TTC549 (cell line): ENCODE measurements at regions not wholly inside any gene's neighbourhood (a gene's known extent, or its start where the extent isn't known, plus 50 kb on each side); places are given as distances from the start of the nearest gene placed in this dataset.
A peak's percentile ranks its signal among the peaks of the same experiment; 100 is the strongest.

Experiments used
- FAIRE-seq: peaks from 2 replicates; lab custom pipeline; 2012; peaks lifted over from hg19 to GRCh38; lab: Jason Lieb, UNC

- FAIRE-seq = no peak
Measured at GRCh38 chr13:86946734-86947133, 724.4 kb upstream of the SLITRK5 start.

DNA sequence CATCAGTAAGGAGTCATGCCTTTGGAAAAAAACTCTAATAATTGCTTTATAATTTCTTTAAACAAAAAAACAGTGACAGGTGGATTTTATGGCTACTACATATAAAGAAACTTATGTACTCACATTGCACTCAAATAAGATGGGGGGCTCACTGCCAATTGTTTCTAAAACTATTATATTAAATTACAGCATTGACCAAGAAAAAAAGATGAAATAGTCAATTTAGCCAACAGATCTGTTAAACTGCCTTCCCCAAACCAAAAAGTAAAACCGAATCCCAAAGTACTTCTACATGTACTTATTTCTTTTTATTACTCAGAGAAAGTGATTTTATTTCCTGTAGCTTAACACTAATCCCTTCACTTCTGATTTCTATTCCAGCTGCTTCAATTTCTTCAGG lies 716.8 kb upstream of the SLITRK5 start:
- FAIRE-seq = no peak

- no peak for FAIRE-seq
Measured at GRCh38 chr13:86960876-86961275, 710.3 kb upstream of the SLITRK5 start.

DNA sequence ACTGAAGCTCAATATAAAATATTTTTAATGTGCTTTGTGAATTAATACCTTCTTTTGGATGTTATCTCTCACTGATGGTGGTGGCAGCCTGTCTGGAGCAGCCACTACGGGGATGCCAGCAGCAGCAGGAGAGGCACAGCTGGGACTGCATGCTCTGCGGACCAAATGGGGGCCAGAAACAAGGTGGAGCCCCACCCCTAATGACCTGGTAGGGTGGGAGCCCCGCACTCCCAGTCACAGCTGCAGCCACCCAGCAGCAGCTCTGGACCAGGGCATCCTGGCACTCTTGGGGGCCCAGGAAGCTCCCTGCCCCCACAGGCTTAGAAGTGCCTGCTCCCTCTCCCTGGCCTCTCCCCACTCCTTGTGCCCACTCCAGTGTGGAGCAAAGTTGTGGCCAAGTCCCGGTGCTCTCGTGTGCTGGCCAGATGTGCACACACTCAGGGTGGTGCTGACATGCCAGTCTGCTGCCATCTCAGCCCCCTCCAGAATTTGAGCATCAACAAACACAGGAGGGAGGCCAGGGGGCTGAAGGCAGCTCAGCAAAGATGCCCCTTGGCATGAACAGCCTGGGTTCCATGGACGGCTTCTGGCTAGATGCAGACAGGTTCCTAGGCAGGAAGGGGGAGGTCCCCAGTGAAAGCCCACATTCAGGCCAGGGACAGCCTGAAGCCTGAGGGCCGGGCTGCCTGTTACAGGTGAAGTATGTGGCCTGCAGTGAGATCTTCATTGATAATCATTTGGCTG lies 696.7 kb upstream of the SLITRK5 start:
- no peak for FAIRE-seq

DNA sequence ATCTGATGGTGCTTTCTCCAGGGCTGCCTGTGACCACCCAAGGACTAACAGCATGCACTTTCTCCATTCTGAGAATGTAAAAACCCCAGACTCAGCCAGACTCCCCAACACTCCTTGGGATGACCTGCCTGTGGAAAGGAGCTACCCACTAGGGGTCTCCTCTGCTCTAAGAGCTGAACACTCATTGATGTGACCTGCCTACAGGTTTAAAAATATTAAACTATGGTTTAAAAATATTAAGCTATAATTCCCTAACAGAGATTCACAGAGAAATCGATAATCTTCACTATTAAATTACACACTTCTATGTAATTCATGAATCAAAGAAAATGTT lies 696.2 kb upstream of the SLITRK5 start:
- peak; percentile 3 for FAIRE-seq

DNA sequence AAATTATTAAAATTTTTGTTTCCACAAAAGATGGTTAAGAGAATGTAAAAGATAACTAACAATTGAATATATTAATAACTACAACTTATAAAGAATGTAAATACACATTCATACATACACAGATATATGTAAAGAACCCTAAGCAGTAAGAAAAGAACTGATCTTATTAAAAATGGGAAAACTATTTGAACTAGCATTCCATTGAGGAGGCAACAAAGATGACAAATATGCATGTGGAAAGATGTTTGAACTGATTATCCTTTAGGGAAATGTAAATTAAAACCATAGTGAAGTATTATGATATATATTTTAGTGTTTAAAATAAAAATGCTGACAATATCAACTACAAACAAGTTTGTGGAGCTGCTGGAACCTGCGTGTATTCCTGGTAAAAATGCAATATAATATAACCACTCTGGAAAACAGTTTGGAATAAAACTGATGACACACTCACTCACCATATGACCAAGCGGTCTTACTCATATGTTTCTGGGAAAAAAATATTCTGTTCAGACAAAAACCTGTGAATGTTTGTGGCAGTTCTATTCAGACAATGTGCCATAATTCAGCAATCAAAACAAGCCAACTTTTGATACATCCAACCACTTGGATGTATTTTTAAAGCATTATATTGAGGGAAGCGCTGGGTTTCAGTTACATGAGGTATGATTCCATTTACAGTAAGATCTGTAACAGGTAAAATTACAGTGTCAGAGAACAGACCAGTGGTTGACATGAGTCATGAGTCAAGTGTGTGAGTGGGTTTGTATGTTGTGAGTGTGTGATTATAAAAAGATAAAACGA lies 694.4 kb upstream of the SLITRK5 start:
- peak; percentile 22 for FAIRE-seq

- no peak for FAIRE-seq
Measured at GRCh38 chr13:86986448-86986847, 684.7 kb upstream of the SLITRK5 start.

GRCh38 chr13:86992251-86992650 lies 678.9 kb upstream of the SLITRK5 start:
- no peak for FAIRE-seq

- no peak for FAIRE-seq
Measured at GRCh38 chr13:87003265-87003664, 667.9 kb upstream of the SLITRK5 start.

- FAIRE-seq = no peak
Measured at GRCh38 chr13:87005511-87005910, 665.7 kb upstream of the SLITRK5 start.

DNA sequence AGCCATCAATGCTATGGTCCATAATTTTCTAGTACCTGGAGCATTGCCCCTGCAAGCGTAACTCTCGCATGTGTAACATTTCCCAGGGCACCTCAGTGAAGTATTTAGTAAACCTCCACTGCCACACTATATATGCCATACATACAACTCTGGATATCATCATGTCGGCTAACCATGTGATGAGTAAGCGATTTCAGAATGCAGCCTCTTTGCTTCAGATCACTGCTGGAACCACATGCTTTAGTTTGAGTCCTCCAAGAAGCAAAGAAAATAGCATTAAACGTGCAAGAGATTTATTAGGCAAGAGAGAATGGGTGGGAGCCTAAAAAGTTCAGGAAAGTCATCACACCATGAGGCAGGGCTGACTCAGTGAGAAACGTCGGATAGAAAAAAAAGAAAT lies 635.6 kb upstream of the SLITRK5 start:
- FAIRE-seq = no peak

DNA sequence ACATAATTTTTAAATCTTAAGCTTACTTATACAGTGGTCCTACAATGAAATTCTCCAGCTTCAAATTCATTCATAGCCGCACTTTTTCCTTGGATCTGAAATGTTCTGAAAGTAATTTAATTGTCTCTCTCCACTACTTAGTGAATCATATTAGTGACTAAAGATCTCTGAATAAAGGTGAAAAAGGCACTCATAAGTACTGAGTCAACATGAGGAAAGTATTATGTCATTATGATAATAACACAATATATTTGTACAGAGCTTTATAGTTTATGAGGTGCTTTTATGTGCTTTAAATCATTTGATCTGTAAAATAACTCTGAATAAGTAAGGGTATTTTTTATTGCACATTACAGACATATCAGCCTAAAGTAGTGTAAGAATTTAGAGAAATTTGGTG lies 628.2 kb upstream of the SLITRK5 start:
- no peak for FAIRE-seq

GRCh38 chr13:87052731-87053130 lies 618.4 kb upstream of the SLITRK5 start:
- no peak for FAIRE-seq

DNA sequence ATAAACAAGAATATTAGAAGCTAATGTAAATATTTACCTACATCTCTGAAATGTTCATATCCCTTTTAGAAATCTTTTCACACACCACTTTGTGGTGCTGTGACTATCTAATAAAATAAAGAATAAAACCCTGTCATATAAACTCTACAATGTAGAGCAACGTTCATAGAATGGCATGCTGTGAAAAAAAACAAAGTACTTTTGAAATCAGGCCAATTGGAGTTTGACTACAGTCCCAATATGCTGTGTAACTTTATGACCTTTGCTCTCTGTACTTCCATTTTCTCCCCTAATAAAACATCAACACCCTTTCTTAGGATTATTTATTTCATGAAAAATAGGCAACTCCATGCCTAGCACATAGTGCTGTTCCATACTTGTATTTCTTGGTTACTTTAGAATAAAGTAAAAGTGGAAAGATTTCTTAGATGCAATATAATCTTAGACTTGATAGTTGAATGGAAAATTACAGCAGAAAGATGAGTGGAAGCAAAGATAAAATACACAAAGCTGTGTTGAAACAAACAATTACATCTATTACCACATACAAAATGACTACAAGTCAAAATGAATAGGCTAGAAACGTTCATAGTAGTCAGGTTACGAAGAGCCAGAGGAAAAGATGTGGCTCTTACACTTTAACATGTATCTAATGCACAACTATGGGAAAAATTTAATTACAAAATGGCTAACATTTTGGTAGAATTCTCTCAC lies 613.2 kb upstream of the SLITRK5 start:
- FAIRE-seq = no peak

DNA sequence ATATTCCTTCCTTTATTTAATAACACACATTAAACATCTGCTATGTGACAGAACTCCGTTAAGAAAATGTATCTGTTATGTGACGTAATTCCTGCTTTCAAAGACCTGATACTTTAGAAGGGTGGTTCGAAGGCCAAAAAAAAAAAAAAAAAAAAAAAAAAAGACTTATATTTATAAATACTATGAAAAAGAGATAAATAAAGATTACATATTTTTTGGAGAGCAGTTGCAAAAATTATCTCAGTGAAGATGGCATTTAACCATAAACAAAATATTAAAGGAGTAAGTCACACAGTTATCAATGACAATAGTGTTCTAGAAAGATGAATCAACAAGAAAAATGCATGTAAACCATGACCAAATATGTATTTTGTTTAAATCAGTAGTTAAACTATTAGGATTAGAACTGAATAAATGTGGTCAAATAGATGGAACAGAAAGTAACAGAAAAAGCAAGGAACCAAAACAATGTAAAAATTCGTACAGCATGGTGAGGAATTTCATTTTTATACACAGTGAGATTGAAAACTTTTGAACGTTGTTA lies 612.3 kb upstream of the SLITRK5 start:
- FAIRE-seq = no peak

DNA sequence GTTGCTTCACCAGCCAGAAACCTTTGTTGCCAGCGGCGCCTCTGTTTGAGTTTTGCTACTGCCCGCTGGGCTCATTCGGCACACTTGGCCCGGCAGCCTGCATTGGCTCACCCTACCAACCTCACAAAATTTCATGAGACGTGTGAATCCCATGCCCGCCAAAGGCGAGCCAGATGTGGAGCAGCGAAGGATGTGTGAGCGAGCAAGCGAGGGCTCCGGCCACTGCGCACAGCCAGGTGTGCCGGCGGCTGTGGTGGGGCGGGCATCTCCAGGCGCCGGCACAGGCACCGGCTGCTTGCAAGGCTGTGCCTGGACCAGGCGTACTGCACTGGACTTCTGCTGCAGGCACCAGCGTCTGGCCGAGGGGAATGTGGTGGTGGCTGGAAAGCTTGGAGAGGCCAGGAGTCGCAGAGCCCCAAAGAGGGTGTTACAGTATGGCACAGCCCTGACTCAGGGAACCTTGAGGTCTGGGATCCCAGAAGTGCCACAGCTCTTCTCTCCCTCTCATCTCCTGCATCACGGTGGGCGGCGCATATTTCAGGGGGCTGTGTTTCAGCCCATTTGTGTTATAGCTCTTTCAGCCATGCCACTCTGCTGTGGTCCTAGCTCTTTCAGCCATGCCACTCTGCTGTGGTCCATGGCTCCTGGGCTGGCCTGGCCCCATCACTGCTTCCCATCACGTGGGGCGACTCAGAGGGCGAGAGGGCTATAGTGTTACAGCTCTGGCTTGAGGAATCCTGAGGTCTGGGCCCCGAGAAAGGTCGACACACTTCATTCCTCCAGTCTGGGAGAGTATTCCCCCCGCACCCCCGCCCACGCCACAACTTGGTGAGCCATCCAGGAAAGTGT lies 592.0 kb upstream of the SLITRK5 start:
- FAIRE-seq = no peak

- no peak for FAIRE-seq
Measured at GRCh38 chr13:87080100-87080779, 590.9 kb upstream of the SLITRK5 start.

DNA sequence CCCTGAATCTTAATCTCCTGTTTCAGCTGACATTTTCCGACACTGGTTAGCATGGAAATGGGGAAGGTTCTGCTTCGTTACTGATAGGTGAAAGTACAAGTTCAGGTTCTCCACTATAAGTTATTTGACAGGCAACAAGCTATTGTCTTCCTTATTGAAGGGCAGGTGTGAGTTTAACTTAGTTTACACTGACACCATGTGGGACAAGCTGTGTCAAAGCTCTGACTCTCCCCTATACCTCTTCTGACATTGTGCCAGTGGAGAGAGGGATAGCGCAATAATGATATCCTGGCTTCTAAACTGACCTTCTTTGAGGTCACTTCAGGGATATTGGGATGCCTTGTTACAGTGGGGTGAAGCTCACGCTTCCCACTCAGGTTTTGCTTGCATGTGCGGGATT lies 587.0 kb upstream of the SLITRK5 start:
- FAIRE-seq = no peak

- FAIRE-seq = no peak
Measured at GRCh38 chr13:87087741-87088140, 583.4 kb upstream of the SLITRK5 start.

DNA sequence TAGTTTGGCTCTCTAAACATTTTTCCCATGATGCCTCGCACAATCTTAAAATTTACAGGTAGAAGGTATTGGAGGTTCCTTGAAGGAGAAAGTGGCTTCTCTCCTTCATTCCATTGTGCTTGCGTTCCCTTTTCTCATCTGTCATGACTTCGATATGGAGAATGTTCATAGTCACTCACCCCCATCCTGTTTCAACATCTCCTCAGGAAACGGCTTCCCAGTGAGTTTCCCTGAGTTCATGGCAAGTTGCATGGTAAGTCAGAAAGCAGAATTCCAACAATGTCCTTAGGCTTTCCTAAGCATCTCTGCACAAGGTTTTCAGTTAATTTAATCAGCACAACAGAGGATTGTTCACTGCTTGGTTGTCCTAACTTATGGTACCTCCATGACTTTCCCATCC lies 581.8 kb upstream of the SLITRK5 start:
- no peak for FAIRE-seq

DNA sequence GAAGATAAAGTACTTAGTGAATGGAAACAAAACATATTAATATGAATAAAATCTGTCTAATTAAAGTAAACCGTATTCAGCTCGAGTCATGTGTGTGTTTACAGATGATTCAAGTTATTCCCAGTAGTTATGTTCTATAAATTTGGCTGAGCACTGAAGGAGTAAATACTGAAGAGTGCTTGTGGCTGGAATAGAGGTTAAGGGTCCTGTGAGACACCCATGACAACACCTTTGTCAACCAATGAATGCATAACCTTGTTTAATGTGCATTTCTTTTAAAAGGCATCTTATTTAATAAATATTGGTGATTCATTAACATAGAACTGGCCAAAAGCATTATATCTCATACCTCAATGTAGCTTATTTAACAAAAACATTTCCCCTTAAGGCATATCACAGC lies 577.8 kb upstream of the SLITRK5 start:
- FAIRE-seq = no peak

GRCh38 chr13:87094646-87095045 lies 576.5 kb upstream of the SLITRK5 start:
- no peak for FAIRE-seq
